ENCODE measurements at regions not wholly inside any gene's neighbourhood (a gene's known extent, or its start where the extent isn't known, plus 50 kb on each side); places are given as distances from the start of the nearest gene placed in this dataset.

DNA sequence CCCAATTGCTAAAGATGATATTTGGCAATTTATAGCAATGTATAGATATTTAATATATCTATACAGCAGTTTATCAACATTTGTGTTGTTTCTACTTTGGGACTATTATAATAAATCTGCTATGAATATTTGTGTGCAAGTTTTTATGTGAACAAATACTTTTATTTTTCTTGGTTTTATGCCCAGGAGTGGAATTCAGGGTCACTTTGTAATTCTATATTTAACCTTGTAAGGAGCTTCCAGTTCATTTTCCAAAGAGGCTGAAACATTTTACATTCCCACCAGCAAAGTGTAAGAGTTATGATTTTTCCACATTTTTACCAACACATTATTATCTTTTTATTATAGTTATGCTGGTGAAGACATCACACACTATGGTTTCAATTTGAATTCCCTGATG, 801.3 kb downstream of the PCDH18 start:
- TF ChIP-seq ZNF175 (tag by site-specific recombination; IDR thresholded peaks at IDR 0.05): no peak
- TF ChIP-seq, protein P1, sequence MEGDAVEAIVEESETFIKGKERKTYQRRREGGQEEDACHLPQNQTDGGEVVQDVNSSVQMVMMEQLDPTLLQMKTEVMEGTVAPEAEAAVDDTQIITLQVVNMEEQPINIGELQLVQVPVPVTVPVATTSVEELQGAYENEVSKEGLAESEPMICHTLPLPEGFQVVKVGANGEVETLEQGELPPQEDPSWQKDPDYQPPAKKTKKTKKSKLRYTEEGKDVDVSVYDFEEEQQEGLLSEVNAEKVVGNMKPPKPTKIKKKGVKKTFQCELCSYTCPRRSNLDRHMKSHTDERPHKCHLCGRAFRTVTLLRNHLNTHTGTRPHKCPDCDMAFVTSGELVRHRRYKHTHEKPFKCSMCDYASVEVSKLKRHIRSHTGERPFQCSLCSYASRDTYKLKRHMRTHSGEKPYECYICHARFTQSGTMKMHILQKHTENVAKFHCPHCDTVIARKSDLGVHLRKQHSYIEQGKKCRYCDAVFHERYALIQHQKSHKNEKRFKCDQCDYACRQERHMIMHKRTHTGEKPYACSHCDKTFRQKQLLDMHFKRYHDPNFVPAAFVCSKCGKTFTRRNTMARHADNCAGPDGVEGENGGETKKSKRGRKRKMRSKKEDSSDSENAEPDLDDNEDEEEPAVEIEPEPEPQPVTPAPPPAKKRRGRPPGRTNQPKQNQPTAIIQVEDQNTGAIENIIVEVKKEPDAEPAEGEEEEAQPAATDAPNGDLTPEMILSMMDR (tag by site-specific recombination; IDR thresholded peaks at IDR 0.05): no peak
- TF ChIP-seq ZNF138 (tag by site-specific recombination; IDR thresholded peaks at IDR 0.05; ENCODE audit: borderline replicate concordance): no peak
- TF ChIP-seq ZNF37A (tag by site-specific recombination; IDR thresholded peaks at IDR 0.05): no peak
- TF ChIP-seq ZNF274 (IDR thresholded peaks at IDR 0.05; ENCODE audit: low read length): no peak
- TF ChIP-seq ZNF274 (tag by site-specific recombination; IDR thresholded peaks at IDR 0.05; ENCODE audit: borderline replicate concordance): no peak
- TF ChIP-seq MZF1 (tag by site-specific recombination; IDR thresholded peaks at IDR 0.05; ENCODE audit: borderline replicate concordance): no peak
- TF ChIP-seq ZNF560 (tag by site-specific recombination; IDR thresholded peaks at IDR 0.05; ENCODE audit: borderline replicate concordance): no peak
- no peak for TF ChIP-seq ZNF610 (tag by site-specific recombination; IDR thresholded peaks at IDR 0.05; ENCODE audit: borderline replicate concordance)
- no peak for TF ChIP-seq ZEB2 (tag by site-specific recombination; IDR thresholded peaks at IDR 0.05)
